Amniotic stem cell (primary cell): ENCODE measurements at regions not wholly inside any gene's neighbourhood (a gene's known extent, or its start where the extent isn't known, plus 50 kb on each side); places are given as distances from the start of the nearest gene placed in this dataset.

Source experiments
- DNase-seq: peaks from one replicate; lab custom pipeline; 2025; lab: John Stamatoyannopoulos, UW

DNA sequence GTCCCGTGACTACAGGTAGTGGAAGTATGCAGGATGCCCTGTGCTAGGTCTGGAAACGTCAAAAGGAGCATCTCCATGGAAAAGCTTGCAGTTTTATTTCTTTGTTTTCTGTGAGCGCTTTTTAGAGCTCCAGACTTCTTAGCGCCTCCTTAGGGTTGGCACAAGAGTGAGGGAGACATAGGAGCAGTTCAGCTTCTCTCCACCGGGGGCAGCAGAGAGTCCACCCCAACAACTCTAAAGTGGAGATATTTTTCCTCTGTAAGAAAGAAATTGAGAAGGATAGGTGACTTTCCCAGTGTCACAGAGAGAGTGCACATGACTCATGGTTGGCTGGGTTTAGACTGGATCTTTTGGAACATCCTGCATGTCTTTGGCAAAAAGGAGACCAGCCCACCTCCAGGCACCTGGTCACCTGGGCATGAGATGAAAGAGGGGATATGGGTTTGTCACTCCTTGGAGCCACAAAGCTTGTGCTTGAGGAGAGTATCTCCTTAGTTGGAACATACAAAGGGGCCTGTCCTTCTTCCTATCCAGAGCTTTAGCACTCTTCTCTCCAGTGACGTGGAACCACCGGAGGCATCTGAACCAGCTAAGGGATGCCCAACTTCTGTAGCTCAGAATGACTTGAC lies 637.7 kb downstream of the SEMA5A start:
- DNase-seq, result no peak

DNA sequence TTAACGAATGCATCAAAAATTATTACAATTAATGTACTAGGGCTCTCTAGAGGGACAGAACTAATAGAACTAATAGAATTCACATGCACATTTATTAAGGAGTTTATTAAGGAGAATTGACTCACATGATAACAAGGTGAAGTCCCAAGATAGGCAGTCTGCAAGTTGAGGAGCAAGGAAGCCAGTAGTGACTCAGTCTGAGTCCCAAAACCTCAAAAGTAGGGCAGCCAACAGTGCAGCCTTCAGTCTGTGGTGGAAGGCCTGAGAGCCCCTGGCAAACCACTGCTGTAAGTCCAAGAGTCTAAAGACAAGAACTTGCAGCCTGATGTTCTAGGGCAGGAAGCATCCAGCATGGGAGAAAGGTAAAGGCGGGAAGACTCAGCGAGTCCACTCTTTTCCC lies 633.8 kb downstream of the SEMA5A start:
- no peak for DNase-seq

DNA sequence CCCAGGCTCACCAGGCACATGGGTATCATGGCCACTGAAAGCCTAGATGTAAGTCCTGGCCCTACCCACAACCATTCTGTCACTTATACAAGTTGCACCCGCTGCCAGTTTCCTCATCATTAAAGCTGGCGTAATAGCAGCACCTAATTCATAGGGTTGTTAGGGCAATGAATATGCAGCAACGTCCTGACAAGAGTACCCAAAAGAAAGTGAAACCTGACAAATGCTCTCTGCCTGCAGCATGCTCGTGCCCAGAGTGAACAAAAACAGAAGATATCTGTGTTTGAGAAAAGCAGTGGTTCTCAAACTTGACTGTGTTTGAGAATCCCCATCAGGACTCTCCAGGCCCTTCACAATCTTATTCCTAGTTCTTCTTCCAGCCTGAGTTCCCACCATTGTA lies 632.4 kb downstream of the SEMA5A start:
- no peak for DNase-seq

DNA sequence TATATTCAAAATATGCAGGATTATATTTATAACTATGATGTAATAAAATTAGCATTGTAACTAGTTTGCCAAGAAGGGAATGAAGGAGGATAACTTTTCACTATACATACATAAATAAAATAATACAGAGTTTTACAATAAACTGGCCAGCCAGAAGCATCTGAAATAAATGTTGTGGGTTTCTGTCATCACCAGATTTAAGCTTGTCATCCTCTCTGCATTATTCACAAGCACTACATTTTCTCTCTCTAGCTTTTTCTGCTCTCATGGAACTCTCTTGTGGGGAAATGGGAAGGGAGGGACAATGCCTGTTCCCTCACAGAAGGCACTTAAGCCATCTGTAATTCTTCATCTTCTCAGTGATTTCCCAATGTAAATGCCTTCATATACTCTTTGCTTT lies 626.8 kb downstream of the SEMA5A start:
- DNase-seq, result no peak

DNA sequence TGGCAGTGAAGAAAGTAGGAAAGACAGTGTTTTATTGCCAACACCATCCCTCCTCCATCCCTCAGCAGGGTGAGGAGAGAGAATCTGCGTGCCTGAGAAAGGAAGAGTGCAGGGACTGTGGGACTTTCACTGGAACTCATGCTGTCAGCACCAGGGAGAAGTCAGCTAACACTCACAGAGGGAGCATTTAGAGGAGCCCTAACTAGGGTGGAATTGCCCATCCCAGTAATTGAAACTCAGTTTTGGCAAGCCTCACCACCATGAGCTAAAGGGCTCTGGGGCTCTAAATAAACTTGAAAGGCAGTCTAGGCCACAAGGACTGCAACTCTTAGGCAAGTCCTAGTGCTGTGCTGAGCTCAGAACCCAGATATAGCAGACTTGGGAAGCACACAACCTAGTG lies 622.3 kb downstream of the SEMA5A start:
- DNase-seq, result no peak

DNA sequence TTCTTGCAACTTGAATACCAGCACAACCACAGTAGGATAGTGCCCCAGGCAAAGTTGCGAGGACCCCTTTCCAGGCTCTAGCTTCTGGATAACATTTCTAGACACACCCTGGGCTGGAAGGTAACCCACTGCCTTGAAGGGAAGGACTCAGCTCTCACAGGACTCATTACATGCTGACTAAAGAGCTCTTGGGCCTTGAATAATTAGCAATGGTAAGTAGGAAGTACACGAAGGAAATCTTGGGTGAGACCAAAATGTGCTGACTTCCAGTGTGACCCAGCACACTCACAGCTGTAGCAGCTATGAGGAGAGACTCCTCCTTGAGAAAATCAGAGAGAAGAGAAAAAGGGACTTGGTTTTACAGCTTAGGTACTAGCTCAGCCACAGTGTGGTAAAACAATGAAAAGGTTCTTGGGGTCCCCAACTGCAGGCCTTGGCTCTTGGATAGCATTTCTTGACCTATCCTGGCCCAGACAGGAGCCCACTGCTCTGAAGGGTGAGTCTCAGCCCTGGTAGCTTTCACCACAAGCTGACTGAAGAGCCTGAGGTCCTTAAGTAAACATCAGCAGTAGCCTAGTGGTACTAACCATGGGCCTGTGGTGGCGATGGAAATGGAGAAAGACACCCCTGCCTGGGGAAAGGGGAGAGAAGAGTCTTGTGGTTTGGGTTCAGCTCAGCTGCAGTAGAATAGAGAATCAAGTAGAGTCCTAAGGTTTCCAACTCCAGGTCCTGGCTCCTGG lies 621.7 kb downstream of the SEMA5A start:
- no peak for DNase-seq

DNA sequence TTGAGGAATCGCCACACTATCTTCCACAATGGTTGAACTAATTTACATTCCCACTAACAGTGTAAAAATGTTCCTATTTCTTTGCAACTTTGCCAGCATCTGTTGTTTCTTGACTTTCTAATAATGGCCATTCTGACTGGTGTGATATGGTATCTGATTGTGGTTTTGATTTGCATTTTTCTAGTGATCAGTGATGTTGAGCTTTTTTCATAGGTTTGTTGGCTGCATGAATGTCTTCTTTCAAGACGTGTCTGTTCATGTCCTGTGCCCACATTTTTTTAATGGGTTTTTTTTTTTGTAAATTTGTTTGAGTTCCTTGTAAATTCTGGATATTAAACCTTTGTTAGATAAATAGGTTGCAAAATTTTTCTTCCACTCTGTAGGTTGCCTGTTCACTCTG lies 615.9 kb downstream of the SEMA5A start:
- no peak for DNase-seq

DNA sequence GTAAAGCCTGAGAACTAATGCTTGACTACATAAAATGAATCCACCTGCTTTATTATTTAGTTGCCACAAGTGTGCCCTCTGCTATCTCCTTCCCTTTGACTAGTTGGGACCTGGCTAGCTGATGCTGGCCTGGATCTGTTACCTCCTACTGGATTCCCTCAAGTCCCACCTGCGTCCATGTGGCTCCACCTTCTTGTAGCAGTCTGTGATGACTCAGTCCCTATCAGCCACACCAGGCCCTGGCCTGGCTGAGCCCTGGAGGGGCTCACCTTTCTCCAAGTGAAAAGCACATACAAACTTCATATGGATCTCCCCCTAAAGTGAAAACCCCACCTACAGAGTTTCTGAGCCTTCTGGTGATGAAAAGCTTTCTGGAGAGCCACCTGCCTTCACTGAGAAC lies 611.4 kb downstream of the SEMA5A start:
- DNase-seq, result no peak

DNA sequence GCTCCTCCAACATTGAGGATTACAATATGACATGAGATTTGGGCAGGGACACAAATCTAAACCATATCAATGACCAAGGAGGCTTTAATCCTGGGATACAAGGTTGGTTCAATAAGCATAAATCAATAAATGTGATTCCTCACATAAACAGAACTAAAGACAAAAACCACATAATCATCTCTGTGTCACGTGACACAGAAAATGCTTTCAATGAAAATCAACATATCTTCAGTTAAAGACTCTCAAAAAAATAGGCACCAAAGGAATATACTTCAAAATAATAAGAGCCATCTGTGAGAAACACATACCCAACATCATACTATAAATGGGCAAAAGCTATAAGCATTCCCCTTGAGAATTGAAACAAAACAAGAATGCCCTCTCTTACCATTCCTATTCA lies 604.9 kb downstream of the SEMA5A start:
- DNase-seq, result no peak

DNA sequence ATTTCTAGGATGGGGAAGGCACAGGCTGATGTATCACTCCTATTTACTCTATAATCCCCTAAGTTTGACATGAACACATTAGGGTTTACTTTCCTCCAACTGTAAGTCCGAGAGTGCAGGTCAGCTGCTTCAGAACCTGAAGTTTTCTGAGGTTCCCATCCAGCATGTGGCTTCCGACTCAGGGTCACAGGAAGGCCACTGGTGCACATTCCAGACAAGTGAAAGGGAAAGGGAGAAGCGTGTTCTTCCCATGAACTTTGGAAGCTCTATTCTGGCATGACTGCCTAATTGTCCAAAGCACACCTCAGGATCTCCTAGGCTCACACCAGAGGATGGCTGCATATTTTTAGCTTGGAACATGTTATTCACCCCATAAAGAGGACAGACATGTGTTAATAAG lies 602.6 kb downstream of the SEMA5A start:
- DNase-seq, result no peak

DNA sequence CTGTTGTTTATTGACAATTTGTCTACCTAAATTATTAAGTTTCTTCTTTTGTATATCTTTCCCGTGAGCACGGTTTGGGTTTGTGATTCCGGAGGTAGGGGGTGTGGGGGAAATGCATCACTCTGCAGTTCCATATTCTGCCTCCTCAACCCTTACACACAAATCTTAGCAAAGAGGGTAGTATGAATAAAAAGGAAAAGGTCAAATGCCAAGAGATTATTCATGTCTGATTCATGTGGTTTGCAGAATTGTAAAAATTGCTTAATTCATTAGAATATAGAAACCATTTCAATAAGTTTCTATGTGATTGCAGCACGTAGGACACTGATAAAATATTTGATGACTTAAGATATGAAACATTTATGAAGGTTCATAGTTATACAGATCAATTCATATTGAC lies 601.9 kb downstream of the SEMA5A start:
- no peak for DNase-seq

DNA sequence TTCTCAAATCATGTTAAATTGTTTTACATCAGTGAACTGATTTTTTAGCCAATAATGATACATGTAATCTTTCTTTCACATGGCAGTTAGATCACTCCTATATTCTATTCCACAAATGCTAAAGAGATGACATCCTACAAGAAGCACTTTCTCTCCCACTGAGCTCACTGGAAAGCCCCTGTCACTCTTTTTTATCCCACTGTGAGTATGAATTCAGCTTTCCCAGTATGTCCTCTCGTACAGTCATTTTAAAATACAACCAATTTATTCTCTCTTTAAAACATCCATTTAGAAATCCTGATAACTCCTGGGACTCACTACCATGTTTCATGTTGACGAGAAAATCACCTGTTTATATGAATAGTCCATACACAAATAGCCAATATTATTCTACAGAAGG lies 599.9 kb downstream of the SEMA5A start:
- DNase-seq, result no peak

DNA sequence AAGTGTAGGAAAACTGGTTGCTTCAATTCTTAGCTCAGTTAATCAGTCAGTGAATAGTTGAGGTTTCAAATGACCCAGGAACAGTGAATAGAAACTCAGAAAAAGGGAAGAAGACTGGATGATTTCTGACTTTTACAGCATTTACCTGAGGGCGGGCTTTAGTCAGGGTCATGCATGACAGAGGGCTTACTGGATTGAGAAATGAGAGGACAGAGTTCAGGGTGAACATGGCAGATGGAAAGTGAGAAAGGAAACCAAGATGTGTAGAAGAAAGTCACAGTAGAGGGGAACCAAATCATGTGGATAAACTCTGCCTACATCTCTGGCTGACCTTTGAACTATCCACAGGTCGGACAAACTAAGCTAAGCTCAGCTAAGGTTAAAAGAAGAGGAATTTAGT lies 596.0 kb downstream of the SEMA5A start:
- no peak for DNase-seq

DNA sequence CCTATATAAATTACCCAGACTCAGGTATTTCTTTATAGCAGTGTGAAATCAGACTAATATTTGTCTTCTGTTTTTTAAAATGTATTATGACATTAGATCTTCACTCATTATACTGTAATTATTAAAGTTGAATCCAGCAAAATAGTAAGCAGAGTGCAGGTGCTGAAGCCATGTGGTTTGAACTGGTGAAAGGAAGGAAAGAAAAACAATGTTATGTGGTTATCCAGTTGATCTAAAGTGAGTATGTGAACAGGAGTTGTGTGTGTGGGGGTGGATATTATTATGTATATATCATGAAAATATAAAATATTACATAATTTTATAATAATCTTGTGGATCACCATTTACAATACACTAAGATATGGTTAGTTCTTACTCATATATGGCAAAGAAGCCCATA lies 593.7 kb downstream of the SEMA5A start:
- DNase-seq, result no peak

DNA sequence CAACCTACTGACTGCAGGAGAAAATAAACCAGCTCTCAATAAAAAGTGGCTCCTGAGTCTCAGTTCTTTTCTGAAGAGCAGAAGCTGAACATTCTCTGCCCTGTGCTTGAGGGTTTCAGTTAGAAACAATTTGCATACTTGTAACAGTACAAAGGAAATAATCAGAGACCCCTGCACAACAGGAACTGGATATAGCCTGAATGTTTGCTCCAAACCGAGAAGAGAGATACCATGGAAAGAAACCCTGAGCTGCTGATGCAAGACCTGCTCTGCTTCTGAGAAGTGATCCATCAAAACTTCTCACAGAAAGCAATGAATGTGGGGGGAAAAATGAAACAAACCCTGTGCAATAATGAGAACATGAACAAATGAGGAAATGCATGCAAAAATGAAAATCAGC lies 592.9 kb downstream of the SEMA5A start:
- no peak for DNase-seq

DNA sequence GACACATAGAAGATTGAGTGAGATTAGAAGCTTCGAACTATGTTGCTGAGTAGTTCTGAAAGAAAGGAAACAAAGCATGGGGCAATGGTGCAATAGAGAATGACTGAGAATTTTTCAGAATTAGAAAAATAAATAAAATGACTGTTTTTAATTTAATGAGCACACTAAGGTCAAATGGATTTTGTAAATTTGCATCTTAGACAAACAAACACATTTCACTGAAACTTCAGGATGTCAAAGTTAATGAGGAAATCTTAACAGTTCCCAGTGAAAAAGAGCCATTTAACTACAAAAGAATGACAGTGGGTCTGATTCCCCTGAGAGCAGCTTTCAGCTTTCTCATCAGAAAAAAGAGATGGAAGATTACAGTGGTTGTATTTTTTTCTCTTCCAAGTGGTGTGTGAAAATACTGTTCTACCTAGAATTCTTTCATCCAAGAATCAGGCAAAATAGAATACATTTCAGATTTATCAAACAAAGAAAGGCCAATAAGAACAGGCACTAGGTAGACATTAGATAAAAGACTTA lies 591.9 kb downstream of the SEMA5A start:
- DNase-seq, result no peak

DNA sequence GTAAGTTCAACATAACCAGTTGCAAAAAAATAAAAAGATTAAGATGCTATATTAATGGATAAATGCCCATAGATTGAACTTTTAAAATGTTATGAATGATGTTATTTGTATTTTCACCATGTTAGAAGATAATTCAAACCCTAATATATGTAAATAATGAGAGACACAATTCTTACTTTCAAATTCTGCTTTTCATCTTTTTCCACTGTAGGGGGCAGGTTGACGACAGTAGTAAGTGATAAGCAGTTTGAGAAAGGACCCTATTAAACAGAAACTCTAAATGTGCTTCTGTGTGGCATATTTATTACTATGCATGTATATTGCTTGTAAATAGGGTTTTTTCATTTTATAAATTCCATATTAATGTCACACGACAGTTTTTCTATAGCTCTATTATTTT lies 591.1 kb downstream of the SEMA5A start:
- no peak for DNase-seq

DNA sequence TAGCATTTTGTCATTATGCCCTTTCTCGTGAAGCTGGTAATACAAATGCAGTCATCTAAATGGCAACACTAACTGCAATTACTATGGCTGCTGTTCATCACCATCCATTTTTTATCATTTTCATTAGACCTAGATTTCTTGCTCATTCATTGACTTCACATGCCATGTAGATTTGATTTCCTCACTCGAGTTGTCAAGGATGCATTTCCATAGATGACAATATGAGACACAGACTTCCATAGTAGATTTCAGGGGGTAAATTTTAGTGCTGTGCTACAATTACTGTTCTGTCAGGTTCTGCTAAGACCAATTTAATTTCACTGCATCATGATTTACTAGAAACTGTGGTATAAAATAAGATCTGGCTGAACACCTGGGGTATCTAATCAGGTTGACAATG lies 589.2 kb downstream of the SEMA5A start:
- no peak for DNase-seq

DNA sequence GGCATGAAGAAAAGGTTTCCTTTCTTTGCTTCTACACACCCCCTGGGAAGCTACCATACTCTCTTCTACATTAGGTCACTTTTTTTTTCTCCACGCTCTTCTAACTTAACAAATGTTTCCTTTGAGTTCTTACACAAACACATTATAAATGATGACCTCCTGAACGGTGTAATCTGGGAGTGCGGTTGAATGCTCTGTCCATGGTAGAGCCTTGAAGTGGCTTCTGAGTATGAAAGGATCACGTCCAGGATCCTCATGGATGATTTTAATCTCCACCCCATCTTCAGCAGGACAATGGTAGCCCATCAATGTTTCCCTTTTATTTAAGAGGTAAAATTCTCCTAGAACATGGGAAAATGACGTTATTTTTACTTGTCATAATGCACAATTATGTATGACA lies 587.3 kb downstream of the SEMA5A start:
- DNase-seq, result no peak

DNA sequence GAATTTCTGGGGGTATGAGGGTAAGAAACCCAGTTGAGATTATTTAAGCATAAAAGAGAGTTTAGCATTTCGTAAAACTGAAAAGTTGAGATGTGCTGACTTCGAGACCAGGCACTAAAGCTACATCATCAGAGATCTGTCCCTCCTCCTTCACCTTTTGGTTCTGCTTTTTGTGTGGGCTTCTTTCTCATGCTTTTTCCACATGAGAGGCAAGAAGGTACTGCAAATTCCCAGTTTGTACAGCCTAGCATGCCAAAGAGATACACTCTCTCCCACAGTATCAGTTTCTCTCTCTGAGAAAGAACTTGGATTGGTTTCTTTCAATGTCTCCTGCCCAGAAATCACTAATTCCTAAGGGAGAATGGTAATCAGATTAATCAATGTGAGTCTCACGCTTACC lies 584.7 kb downstream of the SEMA5A start:
- no peak for DNase-seq

DNA sequence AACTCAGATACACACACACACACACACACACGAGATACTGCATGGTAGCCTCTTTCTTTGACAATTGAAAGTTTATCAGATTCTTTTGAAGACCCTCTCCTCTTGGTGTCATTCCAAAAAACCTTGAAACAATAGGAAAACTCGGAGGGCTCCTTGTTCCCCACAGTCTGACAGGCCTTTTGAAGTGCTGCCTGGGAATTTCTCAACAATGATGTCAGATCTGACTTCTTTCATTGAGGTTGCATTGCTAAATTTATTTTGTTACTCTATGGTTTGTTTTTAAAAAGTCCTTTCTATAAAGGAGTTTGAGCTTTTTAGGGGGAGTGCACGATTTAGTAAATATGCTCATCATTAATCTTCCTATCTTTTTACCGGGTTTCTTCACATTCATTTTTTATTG lies 583.9 kb downstream of the SEMA5A start:
- no peak for DNase-seq

DNA sequence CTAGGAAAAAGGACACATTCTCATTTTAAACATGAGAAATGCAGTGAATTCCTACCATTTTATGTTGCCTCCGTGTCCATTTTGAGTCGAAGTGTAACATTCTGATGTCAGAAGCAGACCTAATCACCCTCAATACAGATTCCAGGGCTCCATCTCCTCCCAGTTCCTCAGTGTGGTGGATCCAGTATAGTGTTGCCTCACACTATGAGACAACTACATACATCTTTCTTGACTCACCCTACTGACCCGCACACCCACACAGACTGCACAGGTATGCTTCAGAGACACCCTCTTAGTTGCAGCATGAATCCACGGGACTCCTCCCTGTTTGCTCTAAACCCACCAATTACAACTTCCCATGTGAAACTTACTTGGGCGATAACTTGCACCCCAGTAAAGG lies 564.9 kb downstream of the SEMA5A start:
- no peak for DNase-seq

DNA sequence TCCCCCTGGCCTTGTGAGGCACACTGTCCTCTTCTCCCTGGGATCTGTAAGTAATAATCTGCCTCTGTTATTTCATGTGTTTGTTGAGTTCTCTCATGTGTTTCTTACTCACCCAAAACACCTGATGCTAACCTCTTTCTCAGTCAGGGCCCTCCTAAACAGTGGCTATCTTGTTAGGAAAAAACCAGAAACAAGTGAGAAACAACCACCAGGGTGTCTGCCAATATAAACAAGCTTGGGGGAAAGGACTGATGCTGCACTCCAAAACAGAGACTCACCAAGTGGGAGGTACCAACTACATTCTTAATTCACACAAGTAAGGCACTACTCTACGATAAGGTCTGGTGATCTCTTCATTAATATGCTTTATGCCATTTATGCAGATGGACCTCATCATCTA lies 564.4 kb downstream of the SEMA5A start:
- no peak for DNase-seq

DNA sequence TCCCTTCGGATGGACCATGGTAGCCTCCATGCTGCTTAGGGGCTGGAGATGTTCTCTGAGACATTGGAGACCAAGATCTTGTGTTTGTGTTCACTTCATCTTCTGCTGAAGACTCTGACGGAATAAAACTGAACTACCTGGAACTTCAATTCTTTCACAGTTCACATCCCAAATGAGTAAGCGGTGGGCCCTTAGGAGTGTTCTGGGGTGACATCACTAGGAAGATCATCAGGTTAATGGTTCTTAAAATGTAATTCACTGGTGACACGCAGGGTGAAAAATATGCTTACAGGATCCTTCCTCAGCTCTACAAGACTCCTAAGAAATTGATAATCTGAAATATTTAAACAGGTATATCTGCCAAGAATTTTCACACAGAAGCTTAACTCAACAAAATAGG lies 561.5 kb downstream of the SEMA5A start:
- no peak for DNase-seq
